ENCODE measurements at regions not wholly inside any gene's neighbourhood (a gene's known extent, or its start where the extent isn't known, plus 50 kb on each side); places are given as distances from the start of the nearest gene placed in this dataset.
"Not testable (repeated sequence)": the region's sequence is repeated elsewhere in the genome, so short reads cannot be mapped to it uniquely, and the experiment has no call there.

GRCh38 chr12:27133022-27133590, 50.7 kb upstream of the C12orf71 start:
- DNase-seq, result no peak

DNA sequence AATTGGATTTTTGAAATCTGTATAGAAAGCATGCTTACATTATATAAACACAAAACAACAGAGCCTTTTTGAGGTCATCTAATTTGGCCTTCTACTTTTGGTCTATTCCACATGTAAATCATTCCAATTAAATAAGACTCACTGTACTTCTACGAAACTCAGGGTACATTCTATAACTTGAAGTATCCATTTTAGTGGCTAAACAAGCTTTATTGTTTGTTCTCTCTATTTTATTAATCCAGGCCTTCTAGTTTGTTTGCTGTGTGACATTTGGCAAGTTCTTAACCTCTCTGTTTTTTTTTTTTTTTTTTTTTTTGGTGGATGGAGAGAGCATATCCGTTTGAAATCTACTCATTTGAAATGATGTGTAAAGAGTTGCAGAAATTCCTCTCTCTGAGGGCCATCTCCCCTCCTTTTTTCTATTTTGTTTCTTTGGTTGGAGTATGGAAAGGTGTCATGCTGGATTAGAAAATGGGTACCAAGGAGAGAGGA, 58.1 kb upstream of the C12orf71 start:
- no peak for DNase-seq

GRCh38 chr12:27142101-27142721, 59.8 kb upstream of the C12orf71 start:
- DNase-seq, result peak; percentile 7

DNA sequence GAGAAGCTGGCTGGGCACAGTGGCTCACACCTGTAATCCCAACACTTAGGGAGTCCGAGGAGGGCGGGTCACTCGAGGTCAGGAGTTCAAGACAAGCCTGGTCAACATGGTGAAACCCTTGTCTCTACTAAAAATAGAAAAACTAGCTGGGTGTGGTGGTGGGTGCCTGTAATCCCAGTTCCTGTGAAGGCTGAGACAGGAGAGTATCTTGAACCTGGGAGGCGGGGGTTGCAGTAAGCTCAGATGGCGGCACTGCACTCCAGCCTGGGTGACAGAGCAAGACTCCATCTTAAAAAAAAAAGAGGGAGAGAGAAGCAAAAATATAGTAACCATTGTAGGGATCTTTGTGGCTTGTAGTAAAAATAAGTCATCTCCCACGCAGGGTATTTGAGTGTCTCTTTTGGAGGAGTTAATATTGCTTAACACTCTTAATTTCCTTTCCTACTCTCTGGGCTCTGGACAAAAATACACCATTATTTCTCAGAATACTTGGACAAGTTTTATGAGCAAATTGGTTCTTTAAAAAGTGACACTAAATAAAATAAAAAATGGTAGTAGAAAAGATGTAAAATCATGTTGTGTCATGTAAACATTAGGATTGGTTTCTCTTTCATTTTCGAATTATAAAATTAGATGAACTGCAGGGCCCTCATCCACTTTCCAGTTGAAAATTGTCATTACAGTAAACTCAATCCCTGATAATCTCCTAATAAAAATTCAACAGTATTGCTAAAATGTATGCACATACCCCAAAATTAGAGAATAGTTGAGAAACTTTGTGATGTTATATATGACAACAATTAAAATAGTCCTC, 61.1 kb upstream of the C12orf71 start:
- no peak for DNase-seq

DNA sequence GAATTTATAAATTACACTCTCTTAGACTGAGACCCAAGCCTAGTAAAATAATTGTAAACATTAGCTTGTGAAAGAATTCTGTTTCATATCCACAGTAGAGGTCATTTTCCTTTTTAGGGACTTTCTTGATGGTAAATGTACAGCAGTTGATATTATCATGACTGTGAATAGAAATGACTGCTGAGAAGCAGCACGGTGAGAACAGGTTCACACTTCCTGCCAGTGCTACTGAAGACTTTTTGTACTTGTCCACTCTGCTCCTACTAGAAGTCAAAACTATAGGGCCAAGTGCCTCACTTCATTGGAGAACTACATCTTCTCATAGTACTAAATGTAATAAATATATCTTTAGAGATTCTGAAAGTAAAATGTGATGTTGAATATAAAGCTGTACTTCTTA, 63.3 kb upstream of the C12orf71 start:
- not testable (repeated sequence) for DNase-seq

DNA sequence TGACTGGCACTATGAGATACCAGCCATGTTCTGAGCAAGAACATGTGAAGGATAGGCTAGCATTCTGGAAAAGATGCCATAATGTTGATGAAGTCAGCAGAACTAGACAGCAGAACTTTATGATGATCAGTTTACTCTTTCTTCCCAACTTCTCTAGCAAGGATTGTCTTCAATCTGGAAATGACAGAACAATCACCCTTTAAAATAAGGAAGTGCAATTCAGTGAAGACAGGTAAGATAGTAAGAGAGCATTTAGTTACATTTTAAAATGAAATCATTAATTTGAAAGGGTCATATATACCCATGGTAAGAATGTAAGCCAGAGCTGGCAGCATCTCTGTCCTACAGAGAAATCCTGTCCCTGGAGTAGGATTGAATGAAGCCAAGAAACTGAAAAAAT, 66.0 kb upstream of the C12orf71 start:
- DNase-seq, result no peak

DNA sequence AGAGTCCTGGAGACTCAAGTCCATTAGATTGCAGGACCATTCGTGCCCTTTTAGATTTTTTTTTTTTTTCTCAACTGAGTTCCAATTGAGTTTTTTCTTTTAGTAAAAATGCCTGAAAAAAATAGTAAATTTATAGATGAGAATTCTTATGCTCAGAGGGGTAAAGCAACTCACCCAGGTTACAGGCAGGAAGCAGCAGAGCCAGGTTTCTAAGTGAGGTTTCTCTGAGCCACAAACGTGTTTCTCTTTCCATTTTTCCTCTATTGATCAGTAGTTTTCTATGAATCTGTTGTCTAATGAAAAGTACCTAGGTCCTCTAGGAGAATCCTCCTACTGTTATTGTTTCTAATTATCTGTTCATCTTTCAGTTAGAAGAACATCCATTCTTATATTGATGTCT, 66.4 kb upstream of the C12orf71 start:
- DNase-seq, result no peak

- no peak for DNase-seq
Measured at GRCh38 chr12:27151479-27151878, 69.1 kb upstream of the C12orf71 start.

GRCh38 chr12:27158297-27158696, 75.9 kb upstream of the C12orf71 start:
- no peak for DNase-seq

GRCh38 chr12:27161458-27162228, 79.3 kb upstream of the C12orf71 start:
- no peak for DNase-seq

GRCh38 chr12:27162229-27162537, 79.8 kb upstream of the C12orf71 start:
- DNase-seq, result no peak

DNA sequence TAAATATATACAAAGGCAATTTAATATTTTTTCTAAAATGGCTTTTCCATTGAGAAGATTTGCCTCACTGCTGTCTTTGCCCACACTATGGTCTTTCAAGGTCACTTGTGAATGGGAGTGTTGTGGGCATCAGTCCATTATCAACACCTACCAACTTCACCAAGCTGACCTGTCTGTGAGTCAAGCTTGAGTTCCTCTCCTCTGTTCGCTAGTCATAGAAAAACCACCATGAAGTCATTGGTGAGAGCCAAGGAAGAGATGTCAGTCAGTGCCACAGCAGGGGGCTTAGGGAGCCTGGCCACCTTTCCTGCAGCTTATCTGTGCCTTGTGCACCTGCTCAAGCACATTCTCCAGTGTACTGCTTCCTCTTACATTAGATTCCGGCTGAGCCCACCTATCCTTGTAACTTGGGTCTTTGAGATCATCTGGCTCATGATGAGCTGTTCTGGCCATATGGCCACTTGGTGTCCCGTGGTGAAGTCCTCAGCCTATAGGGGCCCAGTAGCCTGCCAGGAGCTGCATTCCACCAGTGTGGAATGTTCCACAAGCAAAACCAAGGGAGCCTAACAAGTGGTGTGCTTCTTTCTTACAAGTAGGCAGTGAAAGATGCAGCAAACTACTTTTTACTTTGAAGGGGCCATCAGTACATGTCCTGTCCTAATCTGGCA, 80.8 kb upstream of the C12orf71 start:
- DNase-seq, result no peak

- no peak for DNase-seq
Measured at GRCh38 chr12:27163894-27164293, 80.2 kb upstream of the STK38L start.

DNA sequence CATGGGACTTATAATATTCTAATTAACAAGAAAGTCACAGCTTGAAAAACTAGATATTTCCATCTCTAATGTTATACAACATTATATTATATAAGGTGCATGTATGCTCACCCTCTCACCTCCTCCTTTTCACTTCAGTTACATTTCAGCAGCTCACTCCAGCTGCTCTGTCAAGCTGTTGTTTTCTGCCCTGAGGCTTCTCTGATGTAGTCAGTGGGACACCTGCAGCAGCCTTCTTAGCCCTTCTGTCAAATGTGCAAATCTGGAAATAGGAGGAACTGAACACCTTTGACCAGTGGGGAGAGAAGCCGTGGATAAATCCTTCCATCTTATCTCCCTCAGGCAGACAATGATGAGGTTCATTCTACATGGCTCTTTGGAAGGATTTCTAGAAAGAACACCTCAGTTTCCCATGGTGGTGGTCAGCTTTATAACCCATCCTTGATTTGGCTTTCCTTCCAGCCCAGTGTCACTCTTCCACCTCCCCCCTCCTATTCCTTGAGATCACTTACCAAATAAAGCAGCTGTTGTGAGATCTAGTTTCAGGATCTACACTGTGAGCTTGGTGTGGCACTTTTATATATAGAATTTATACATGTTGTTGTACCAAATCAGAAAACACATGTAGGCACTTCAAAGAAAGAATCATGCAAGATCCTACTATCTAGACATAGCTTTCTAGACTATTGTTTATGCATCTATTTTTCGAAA, 79.6 kb upstream of the STK38L start:
- no peak for DNase-seq

- not testable (repeated sequence) for DNase-seq
Measured at GRCh38 chr12:27165958-27166357, 78.1 kb upstream of the STK38L start.

DNA sequence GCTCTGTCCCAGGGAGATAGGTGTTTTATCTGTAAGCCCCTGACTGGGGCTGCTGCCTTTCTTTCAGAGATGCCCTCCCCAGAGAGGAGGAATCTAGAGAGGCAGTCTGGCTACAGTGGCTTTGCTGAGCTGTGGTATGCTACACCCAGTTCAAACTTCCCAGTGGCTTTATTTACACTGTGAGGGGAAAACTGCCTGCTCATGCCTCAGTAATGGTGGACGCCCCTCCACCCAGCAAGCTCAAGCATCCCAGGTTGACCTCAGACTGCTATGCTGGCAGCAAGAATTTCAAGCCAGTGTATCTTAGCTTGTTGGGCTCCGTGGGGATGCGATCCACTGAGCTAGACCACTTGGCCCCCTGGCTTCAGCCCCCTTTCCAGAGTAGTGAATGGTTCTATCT, 72.6 kb upstream of the STK38L start:
- not testable (repeated sequence) for DNase-seq

GRCh38 chr12:27176765-27177164, 67.3 kb upstream of the STK38L start:
- DNase-seq, result no peak

GRCh38 chr12:27177706-27178105, 66.4 kb upstream of the STK38L start:
- no peak for DNase-seq

DNA sequence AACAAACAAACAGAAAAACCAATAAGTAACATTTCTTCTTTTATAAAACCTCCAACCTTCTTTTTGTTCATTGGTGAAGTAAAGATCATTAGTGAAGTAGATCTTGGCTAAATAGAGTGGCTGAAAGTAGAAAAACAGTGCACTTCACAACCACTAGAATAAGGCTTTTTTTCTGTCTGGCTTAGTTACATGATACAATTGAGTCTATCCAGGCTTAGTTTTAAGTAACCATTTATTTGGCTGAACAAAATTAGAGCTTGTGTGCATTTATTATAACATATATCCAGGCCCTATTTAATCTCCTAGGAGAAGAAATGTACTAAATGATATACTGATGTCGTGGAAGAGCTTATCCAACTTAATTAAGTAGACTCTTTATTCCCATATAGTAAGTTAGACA, 65.8 kb upstream of the STK38L start:
- no peak for DNase-seq

DNA sequence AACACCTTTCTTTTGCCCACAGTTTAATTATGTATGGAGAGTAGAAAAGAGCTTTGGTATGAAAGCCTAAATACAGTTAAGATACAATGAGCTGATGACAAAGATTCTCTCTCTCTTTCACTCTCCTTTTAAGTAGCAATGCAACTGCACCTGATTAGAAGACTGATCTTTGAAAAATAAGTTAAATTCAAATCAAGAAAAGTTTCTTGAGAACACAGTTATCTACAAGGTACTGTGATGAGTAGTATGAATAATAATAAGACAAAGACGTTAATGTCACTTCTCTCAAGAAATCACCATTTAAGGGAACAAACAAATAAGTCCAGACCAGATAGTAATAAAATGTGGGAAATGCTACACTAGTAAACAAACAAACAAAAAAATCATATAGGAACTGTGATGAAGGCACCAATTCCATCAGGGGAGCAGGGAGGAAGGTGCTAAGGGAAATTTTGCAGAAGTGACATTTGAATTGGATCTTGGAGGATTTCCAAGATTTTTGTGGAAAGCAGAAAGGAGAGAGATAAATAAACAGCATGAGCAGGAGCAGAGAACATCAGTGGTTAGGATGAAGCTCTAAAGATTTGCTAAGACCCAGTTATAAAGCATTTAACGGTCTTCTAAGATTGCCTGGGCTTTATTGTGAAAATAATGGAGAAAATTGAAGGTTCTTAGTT, 65.2 kb upstream of the STK38L start:
- DNase-seq, result no peak

DNA sequence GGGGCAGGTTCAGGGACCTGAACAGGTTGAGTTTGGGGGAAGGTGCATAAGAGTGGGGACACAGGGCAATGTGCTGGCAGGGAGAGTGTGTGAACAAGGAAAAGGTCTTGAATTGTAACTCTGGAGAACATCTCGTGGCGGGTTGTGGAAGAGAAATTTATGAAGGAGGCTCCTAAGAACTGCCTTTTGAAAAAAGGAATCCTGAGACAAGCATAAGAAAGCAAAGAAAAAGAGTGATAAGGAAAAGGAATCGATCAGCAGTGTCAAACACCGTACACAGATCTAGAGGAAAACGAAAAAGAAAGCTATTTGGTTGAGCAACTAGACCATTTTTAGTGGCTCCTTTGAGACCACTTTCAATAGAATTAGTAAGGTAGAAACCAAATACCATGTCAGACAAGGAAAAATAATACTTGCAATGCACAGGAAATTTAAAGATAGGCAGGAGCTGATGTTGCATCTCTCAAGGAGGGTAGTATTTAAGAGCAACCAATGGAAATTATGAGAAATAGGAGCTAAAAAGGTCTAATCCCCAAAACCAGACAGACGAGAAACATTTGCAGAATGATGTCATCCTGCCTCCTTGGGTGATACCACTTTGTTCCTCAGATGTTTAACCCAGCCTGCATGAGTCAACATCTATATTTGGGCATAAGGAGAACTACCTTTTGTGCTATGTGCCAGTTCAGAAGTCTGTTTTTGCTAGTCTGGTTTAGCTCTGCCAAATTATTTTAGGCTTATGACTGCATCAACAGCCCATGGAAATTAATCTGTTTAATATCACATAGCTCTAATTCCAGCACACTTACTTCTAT, 64.5 kb upstream of the STK38L start:
- DNase-seq, result no peak
